Activated naive CD4-positive, alpha-beta T cell treated with anti-CD3 and anti-CD28 coated beads for 36 hours (primary cell): ENCODE measurements at regions not wholly inside any gene's neighbourhood (a gene's known extent, or its start where the extent isn't known, plus 50 kb on each side); places are given as distances from the start of the nearest gene placed in this dataset.

Source experiments
- CTCF ChIA-PET: fragments of 350-600 bp; sonication (Branson Sonifier 250); formaldehyde crosslinking; loops from one replicate; lab custom pipeline; 2021; ENCODE audit warnings: antibody characterized with exemption; lab: Charles Lee
- DNase-seq: peaks from one replicate; pipeline ENCODE4 v3.0.0-alpha.2; 2020
- H3K27ac Mint-ChIP-seq: one replicate; pipeline ENCODE4 v1.8.0; 2021; ENCODE audit warnings: mild to moderate bottlenecking, mixed read lengths
- H3K27me3 Mint-ChIP-seq: one replicate; pipeline ENCODE4 v1.8.0; 2021; ENCODE audit warnings: low read depth, mixed read lengths
- H3K36me3 Mint-ChIP-seq: one replicate; pipeline ENCODE4 v1.8.0; 2021; ENCODE audit warnings: low read depth, mixed read lengths
- H3K4me1 Mint-ChIP-seq: one replicate; pipeline ENCODE4 v1.8.0; 2021; ENCODE audit warnings: low read depth, mixed read lengths
- H3K4me3 Mint-ChIP-seq: one replicate; pipeline ENCODE4 v1.8.0; 2021; ENCODE audit warnings: mild to moderate bottlenecking, moderate library complexity, mixed read lengths
- H3K9me3 Mint-ChIP-seq: one replicate; pipeline ENCODE4 v1.8.0; 2021; ENCODE audit warnings: mixed read lengths
- intact Hi-C: fragments of 100-400 bp; cut with micrococcal nuclease; formaldehyde crosslinking; loops from one replicate; pipeline ENCODE4 v1.15.1; 2023

DNA sequence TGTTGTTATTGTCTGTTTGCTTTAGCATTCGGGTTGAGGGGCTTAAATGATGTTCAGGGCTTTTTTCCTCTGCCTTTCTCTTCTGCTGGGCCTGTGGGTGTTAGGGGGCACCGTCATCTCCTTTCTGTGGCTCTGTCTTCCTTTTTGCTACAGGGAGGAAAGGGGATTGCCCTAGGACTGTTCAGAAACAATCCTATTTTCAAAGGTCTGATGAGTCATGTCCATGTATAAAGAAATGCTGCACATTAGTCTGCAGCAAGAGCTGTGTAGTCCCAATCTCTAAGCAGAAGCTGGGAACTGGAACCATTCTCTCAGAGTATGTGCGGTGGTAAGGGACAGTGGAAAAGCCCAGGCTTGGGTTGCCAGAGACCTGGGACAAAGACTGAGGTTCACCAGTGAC is 462.3 kb downstream of the OMA1 start:
- no peak overlapping the region for H3K4me3 Mint-ChIP-seq
- H3K36me3 Mint-ChIP-seq, result no peaks in the 10 kb centered on the region
- H3K4me1 Mint-ChIP-seq, result no peaks in the 10 kb centered on the region
- no peak overlapping the region for H3K27ac Mint-ChIP-seq
- H3K9me3 Mint-ChIP-seq, result no peaks in the 10 kb centered on the region
- DNase-seq, result no peak
- intact Hi-C loops, result no loop called here
- CTCF ChIA-PET, result no interaction called here
- peaks cover 3% of the 10 kb centered on the region for H3K27me3 Mint-ChIP-seq

DNA sequence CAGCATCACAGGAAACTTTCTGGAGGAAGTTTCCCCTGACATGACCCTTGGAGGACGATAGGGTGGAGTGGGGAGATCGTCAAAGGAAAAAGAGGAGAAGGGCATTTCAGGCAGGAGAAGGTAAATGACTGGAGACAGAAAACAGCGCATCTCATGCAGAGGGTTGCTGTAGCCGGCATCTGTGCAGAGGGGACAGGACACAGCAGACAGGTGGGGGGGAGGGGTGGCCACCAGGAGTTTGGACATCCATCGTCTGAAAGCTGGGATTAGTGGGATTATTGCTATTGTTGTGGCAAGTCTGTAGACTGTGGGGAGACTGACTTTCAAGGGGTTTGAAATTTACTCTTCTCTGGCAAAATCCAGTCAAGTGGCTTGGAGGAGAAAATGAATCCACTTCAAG is 463.9 kb downstream of the OMA1 start:
- no peaks in the 10 kb centered on the region for H3K4me1 Mint-ChIP-seq
- no peaks in the 10 kb centered on the region for H3K36me3 Mint-ChIP-seq
- DNase-seq, result no peak
- peaks cover 3% of the 10 kb centered on the region for H3K27me3 Mint-ChIP-seq
- H3K27ac Mint-ChIP-seq, result no peak overlapping the region
- H3K9me3 Mint-ChIP-seq, result no peaks in the 10 kb centered on the region
- H3K4me3 Mint-ChIP-seq, result no peak overlapping the region
- CTCF ChIA-PET, result no interaction called here
- intact Hi-C loops, result no loop called here

DNA sequence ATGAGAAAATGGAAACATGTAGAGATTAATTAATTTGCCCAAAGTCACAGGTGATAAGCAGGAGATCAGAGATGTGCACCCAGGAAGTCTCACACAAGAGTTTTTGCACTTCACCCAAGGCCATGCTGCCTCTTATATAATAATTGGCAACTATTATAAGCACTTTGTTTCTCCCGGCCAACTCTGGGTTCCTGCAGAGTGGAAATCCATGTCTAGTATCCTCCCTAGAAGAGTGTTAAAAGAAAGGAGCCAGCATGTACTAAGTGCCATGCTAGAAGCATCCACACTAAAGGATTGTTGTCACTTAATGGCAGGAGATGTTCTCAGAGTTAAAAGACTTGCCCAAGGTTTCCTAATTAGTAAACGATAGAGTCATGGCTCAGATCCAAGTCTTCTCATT is 470.3 kb downstream of the OMA1 start:
- CTCF ChIA-PET, result no interaction called here

DNA sequence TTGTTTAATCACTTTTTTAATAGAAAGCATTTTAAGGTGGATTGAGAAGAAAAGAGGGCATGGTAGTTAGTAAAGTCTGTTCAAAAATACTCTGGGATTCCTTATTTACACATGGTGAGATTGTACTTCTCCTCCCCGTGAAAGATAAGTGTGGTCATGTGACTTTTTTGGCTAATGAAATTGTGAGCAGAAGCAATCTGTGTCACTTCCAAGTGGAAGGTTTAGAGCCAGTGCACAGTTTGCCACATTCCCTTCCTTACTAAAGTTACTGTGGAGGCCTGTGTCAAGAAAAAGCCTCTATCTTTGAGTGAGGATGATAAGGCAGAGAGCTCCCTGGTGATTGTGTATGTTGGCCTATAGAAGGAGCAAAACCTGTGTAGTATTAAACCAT is 471.3 kb downstream of the OMA1 start:
- no peaks in the 10 kb centered on the region for H3K27me3 Mint-ChIP-seq
- H3K27ac Mint-ChIP-seq, result no peak overlapping the region
- H3K36me3 Mint-ChIP-seq, result no peaks in the 10 kb centered on the region
- DNase-seq, result no peak
- H3K9me3 Mint-ChIP-seq, result no peaks in the 10 kb centered on the region
- no peak overlapping the region for H3K4me3 Mint-ChIP-seq
- intact Hi-C loops, result no loop called here
- H3K4me1 Mint-ChIP-seq, result no peaks in the 10 kb centered on the region
- CTCF ChIA-PET, result interaction anchor here (0.7 kb wide), 1 partner anchor 58 kb away, joined by 3 read pairs; no protein-coding TSS in a partner anchor

More for the DNA sequence above, 470.3 kb downstream of the OMA1 start:
- H3K4me1 Mint-ChIP-seq, result no peaks in the 10 kb centered on the region
- no peaks in the 10 kb centered on the region for H3K9me3 Mint-ChIP-seq
- no peaks in the 10 kb centered on the region for H3K36me3 Mint-ChIP-seq
- no peak for DNase-seq
- H3K4me3 Mint-ChIP-seq, result no peak overlapping the region
- H3K27ac Mint-ChIP-seq, result no peak overlapping the region
- H3K27me3 Mint-ChIP-seq, result no peaks in the 10 kb centered on the region
- intact Hi-C loops, result no loop called here

GRCh38 chr1:58072450-58072849 is 474.1 kb downstream of the OMA1 start:
- no peaks in the 10 kb centered on the region for H3K27me3 Mint-ChIP-seq

GRCh38 chr1:58067082-58067481 is 479.4 kb downstream of the OMA1 start:
- Mint-ChIP-seq H3K4me3 (no peak overlapping the region), H3K9me3 (no peaks in the 10 kb centered on the region), H3K27ac (no peak overlapping the region), H3K36me3 (no peaks in the 10 kb centered on the region), H3K27me3 (no peaks in the 10 kb centered on the region), H3K4me1 (no peaks in the 10 kb centered on the region)
- intact Hi-C loops, result no loop called here
- DNase-seq, result no peak
- CTCF ChIA-PET, result no interaction called here

More at GRCh38 chr1:58072450-58072849, 474.1 kb downstream of the OMA1 start:
- H3K9me3 Mint-ChIP-seq, result no peaks in the 10 kb centered on the region
- H3K27ac Mint-ChIP-seq, result no peak overlapping the region
- DNase-seq, result no peak
- H3K4me3 Mint-ChIP-seq, result no peak overlapping the region
- CTCF ChIA-PET, result no interaction called here
- H3K4me1 Mint-ChIP-seq, result no peaks in the 10 kb centered on the region
- no peaks in the 10 kb centered on the region for H3K36me3 Mint-ChIP-seq
- intact Hi-C loops, result no loop called here

DNA sequence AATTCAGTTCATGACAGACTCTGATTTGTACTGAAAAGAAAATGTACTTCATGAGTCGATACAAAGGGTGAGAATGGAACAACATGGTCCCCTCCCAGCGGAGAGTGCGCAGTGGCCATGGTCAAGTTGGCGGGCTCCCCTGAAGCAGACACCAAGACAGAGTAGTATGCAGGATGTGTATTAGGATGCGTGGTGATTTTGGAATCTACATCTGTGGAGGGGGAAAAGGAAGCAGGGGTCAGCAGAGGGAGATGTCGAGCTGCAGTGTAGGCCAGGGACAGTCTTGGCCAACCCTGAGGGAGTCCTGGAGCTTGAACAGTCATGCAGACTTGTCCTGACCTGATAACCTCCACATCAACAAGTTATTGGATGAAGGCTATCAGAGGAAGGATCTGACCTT is 481.0 kb downstream of the OMA1 start:
- Mint-ChIP-seq H3K36me3 (no peaks in the 10 kb centered on the region), H3K4me1 (no peaks in the 10 kb centered on the region), H3K27me3 (peaks cover 2% of the 10 kb centered on the region), H3K9me3 (no peaks in the 10 kb centered on the region), H3K4me3 (no peak overlapping the region), H3K27ac (no peak overlapping the region)
- DNase-seq, result no peak
- intact Hi-C loops, result no loop called here
- CTCF ChIA-PET, result no interaction called here

DNA sequence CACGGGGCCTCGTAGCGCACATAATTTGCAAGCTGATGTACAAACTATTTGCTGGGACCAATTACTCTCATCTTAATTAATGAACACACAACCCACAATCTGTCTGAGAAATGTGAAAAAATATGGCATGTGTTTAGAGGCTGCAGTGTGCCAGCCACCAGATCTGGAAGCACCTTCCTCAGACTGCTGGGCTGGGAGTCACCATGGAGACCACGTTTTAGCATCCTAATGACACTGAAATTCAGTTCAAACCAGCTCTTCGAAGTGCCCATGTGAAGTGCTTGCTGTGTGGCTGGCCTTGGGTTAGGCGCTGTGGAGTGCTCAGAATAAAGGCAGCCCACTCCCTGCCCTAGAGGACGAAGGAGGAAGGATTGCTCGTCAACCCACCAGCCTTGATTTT is 482.4 kb downstream of the OMA1 start:
- Mint-ChIP-seq H3K27ac (no peak overlapping the region), H3K36me3 (no peaks in the 10 kb centered on the region), H3K27me3 (peaks cover 5% of the 10 kb centered on the region), H3K9me3 (no peaks in the 10 kb centered on the region), H3K4me3 (no peak overlapping the region), H3K4me1 (no peaks in the 10 kb centered on the region)
- CTCF ChIA-PET, result no interaction called here
- intact Hi-C loops, result no loop called here
- DNase-seq, result no peak

DNA sequence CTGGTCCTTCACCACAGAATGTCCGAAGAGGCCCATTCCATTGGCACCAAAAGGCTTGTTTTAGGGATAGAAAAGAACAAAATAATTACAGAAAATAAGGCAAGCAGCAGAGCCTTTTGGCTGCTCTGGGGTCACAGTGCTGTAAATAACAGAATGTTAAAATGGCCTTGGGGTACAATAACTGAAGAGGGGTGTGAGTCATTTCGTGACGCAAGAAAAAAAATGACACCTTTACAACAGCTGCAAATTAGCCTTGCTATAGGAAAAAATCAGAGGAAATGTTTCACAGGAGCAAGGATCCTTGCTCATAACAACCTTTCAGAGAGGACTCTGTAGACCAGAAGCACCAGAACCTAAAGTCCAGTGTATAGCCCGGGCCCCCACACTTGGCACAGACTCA is 483.4 kb downstream of the OMA1 start:
- intact Hi-C loops, result no loop called here
- Mint-ChIP-seq H3K27ac (no peak overlapping the region), H3K36me3 (no peaks in the 10 kb centered on the region), H3K4me1 (no peaks in the 10 kb centered on the region), H3K4me3 (no peak overlapping the region), H3K27me3 (peaks cover 5% of the 10 kb centered on the region), H3K9me3 (no peaks in the 10 kb centered on the region)
- DNase-seq, result no peak
- CTCF ChIA-PET, result interaction anchor here (0.5 kb wide), 1 partner anchor 51 kb away, joined by 4 read pairs; no protein-coding TSS in a partner anchor

DNA sequence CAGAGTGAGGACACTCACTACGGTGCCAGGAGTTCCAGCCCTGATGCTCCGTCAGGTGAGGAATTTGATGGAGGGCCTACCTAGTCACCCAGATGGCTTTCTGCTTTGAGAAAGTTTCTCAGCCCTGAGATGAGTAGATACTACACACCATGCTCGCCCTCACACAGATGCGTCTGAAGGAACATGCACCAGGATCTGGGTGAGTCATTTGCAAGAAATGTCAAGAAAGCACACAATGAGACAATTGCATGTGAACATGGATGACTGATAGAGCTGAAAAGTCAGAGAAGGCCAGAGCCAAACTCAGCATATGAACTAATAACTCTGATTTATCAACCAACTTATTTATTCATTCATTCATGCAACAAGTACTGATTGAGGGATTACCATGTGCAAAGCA is 483.9 kb downstream of the OMA1 start:
- Mint-ChIP-seq H3K27me3 (peaks cover 5% of the 10 kb centered on the region), H3K27ac (no peak overlapping the region), H3K4me3 (no peak overlapping the region), H3K4me1 (no peaks in the 10 kb centered on the region), H3K9me3 (no peaks in the 10 kb centered on the region), H3K36me3 (no peaks in the 10 kb centered on the region)
- intact Hi-C loops, result no loop called here
- DNase-seq, result no peak
- CTCF ChIA-PET, result interaction anchor here (0.5 kb wide), 1 partner anchor 51 kb away, joined by 4 read pairs; no protein-coding TSS in a partner anchor

GRCh38 chr1:58060559-58061170 is 485.9 kb downstream of the OMA1 start:
- H3K4me1 Mint-ChIP-seq, result no peaks in the 10 kb centered on the region
- no peak overlapping the region for H3K27ac Mint-ChIP-seq

DNA sequence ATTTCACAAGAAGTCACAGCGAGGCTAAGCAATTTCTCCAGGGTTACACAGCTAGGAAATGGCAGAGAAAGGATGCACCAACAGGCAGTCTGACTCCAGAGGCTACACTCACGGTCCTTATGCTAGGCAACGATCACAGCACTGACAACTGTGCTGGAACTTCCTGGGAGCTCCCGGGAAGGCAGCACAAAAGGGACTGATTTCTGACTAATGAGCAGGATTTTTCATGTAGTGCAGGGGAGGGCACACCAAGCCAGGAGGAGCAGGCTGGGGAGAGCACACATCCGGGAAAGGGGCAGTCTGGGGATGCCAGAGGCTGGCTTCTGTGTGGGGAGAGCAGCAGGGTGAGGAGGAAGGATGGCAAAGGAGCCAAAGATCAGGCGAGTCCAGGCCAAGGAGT is 486.7 kb downstream of the OMA1 start:
- no peaks in the 10 kb centered on the region for H3K36me3 Mint-ChIP-seq
- no peak overlapping the region for H3K4me3 Mint-ChIP-seq
- H3K27ac Mint-ChIP-seq, result no peak overlapping the region
- intact Hi-C loops, result no loop called here
- no peak for DNase-seq
- peaks cover 5% of the 10 kb centered on the region for H3K27me3 Mint-ChIP-seq
- no peaks in the 10 kb centered on the region for H3K9me3 Mint-ChIP-seq
- CTCF ChIA-PET, result no interaction called here
- H3K4me1 Mint-ChIP-seq, result no peaks in the 10 kb centered on the region

More at GRCh38 chr1:58060559-58061170, 485.9 kb downstream of the OMA1 start:
- no peaks in the 10 kb centered on the region for H3K9me3 Mint-ChIP-seq
- no peak overlapping the region for H3K4me3 Mint-ChIP-seq
- no peaks in the 10 kb centered on the region for H3K36me3 Mint-ChIP-seq
- H3K27me3 Mint-ChIP-seq, result peaks cover 5% of the 10 kb centered on the region
- intact Hi-C loops, result no loop called here
- DNase-seq, result no peak
- CTCF ChIA-PET, result no interaction called here

GRCh38 chr1:58058323-58058722 is 488.2 kb downstream of the OMA1 start:
- Mint-ChIP-seq H3K4me1 (no peaks in the 10 kb centered on the region), H3K36me3 (no peaks in the 10 kb centered on the region), H3K9me3 (no peaks in the 10 kb centered on the region), H3K27me3 (peaks cover 5% of the 10 kb centered on the region), H3K27ac (no peak overlapping the region), H3K4me3 (no peak overlapping the region)
- CTCF ChIA-PET, result interaction anchor here (1.2 kb wide), 1 partner anchor 250 kb away, joined by 3 read pairs; no protein-coding TSS in a partner anchor
- intact Hi-C loops, result no loop called here
- DNase-seq, result no peak
